Astrocyte of the spinal cord (primary cell): ENCODE measurements at regions not wholly inside any gene's neighbourhood (a gene's known extent, or its start where the extent isn't known, plus 50 kb on each side); places are given as distances from the start of the nearest gene placed in this dataset.

Experiments used
- DNase-seq: peaks from one replicate; pipeline ENCODE4 v3.0.0; 2011; ENCODE audit warnings: low read depth, low spot score
- H3K4me3 ChIP-seq: 2 replicates; pipeline ENCODE4 v1.5.1; 2011; ENCODE audit warnings: low read depth, mild to moderate bottlenecking, low read length, moderate library complexity
- in situ Hi-C: cut with HindIII; loops from 2 replicates; pipeline ENCODE4 v1.10.0; 2017; ENCODE audit warnings: low sequenced_read_pairs
- TF ChIP-seq, protein P1 (sequence below): IDR thresholded peaks from 2 replicates; pipeline ENCODE4 v1.5.1; 2012; ENCODE audit warnings: low read depth, mild to moderate bottlenecking, low read length, inconsistent platforms

- in situ Hi-C loops: no loop called here
- TF ChIP-seq, protein P1, sequence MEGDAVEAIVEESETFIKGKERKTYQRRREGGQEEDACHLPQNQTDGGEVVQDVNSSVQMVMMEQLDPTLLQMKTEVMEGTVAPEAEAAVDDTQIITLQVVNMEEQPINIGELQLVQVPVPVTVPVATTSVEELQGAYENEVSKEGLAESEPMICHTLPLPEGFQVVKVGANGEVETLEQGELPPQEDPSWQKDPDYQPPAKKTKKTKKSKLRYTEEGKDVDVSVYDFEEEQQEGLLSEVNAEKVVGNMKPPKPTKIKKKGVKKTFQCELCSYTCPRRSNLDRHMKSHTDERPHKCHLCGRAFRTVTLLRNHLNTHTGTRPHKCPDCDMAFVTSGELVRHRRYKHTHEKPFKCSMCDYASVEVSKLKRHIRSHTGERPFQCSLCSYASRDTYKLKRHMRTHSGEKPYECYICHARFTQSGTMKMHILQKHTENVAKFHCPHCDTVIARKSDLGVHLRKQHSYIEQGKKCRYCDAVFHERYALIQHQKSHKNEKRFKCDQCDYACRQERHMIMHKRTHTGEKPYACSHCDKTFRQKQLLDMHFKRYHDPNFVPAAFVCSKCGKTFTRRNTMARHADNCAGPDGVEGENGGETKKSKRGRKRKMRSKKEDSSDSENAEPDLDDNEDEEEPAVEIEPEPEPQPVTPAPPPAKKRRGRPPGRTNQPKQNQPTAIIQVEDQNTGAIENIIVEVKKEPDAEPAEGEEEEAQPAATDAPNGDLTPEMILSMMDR: no peak
- no peak overlapping the region for H3K4me3 ChIP-seq
- peak; percentile 29 for DNase-seq
Observed at GRCh38 chr9:85215961-85216360, 525.8 kb downstream of the AGTPBP1 start.

DNA sequence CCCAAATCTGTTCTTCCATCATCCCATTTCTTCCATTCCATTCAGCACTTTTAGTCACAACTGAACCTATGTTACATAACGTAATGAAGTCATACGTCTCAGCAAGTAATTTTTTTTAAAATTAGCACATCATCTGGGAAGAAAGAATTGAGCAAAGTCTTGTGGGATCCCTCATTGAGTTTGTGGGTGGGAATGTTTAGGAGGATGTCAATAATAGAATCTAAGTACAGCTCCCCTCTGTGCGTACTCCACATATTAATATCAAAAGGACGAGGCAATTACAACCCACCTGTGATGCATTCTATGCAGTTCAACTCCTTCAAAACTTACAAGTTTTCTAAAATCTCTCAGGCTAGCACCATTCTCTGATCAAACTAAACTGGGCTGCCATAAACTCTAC lies 526.3 kb downstream of the AGTPBP1 start:
- DNase-seq: no peak
- in situ Hi-C loops: no loop called here
- no peak overlapping the region for H3K4me3 ChIP-seq
- TF ChIP-seq, protein P1: no peak

GRCh38 chr9:85213650-85214607 lies 527.8 kb downstream of the AGTPBP1 start:
- DNase-seq: no peak
- TF ChIP-seq, protein P1: no peak
- in situ Hi-C loops: no loop called here
- no peak overlapping the region for H3K4me3 ChIP-seq

- DNase-seq: peak; percentile 82
- TF ChIP-seq, protein P1: no peak
- no peak overlapping the region for H3K4me3 ChIP-seq
- in situ Hi-C loops: no loop called here
Observed at GRCh38 chr9:85212887-85213286, 528.9 kb downstream of the AGTPBP1 start.

DNA sequence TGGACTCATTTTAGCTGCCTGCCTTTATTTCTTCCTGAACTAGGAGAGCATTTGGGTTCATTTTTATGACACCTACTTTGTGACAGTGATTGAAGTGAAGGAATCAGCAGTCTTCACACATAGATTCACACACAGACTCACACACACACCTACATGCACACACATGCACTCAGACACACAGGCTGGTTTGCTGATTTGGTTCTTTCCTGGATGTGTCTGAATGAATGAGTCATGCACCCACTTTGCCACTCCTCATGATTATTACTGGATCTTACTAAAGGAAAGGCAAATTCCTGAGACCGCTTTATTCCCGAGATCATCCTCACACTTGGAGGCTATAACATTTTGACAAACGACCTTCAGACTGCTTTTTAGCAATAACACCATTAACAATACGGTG lies 529.5 kb downstream of the AGTPBP1 start:
- DNase-seq: peak; percentile 67
- in situ Hi-C loops: no loop called here
- TF ChIP-seq, protein P1: no peak
- no peak overlapping the region for H3K4me3 ChIP-seq

GRCh38 chr9:85208666-85209065 lies 533.1 kb downstream of the AGTPBP1 start:
- TF ChIP-seq, protein P1: no peak
- H3K4me3 ChIP-seq: no peak overlapping the region
- no peak for DNase-seq
- in situ Hi-C loops: no loop called here
